ENCODE measurements at regions not wholly inside any gene's neighbourhood (a gene's known extent, or its start where the extent isn't known, plus 50 kb on each side); places are given as distances from the start of the nearest gene placed in this dataset.

DNA sequence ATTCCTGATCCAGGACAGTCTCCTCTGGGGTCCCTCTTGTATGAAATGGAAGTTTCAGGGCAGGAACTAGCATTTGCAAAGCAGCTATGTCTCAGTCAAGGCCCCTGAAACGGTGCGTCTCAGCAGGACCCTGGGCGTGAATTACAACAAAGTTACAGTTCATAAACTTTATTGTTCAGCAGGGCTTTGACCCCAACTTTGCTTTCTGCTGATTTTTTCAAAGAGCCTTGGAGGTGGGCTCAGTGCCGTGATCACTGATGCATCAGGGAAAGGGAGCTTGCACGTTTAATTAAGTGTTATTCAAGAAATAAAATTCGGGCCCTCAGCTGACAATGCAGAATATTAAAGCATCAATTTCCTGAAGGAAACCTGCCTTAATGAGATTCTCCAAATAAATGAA lies 260.1 kb upstream of the C16orf82 start:
- TF ChIP-seq, protein P1, sequence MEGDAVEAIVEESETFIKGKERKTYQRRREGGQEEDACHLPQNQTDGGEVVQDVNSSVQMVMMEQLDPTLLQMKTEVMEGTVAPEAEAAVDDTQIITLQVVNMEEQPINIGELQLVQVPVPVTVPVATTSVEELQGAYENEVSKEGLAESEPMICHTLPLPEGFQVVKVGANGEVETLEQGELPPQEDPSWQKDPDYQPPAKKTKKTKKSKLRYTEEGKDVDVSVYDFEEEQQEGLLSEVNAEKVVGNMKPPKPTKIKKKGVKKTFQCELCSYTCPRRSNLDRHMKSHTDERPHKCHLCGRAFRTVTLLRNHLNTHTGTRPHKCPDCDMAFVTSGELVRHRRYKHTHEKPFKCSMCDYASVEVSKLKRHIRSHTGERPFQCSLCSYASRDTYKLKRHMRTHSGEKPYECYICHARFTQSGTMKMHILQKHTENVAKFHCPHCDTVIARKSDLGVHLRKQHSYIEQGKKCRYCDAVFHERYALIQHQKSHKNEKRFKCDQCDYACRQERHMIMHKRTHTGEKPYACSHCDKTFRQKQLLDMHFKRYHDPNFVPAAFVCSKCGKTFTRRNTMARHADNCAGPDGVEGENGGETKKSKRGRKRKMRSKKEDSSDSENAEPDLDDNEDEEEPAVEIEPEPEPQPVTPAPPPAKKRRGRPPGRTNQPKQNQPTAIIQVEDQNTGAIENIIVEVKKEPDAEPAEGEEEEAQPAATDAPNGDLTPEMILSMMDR (IDR thresholded peaks at IDR 0.05; ENCODE audit: low read depth, low read length, missing control alignments), result no peak
- H3K4me3 ChIP-seq (ENCODE audit: low read depth, low read length), result no peak overlapping the region

DNA sequence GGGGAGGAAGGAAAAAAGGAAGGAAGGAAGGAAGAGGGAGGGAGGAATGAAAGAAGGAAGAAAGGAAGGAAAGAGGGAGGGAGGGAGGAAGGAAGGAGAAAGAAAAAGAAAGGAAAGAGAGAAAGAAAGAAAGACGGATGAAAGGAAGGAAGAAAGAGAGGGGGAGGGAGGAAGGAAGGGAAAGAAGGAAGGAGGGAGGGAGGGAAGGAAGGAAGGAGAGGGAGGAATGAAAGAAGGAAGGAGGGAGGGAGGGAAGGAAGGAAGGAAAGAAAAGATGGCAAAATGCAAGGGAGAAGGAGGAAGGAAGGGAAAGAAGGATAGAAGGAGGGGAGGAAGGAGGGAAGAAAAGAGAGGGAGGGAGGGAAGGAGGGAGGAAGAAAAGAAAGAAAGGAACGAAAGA lies 257.3 kb upstream of the C16orf82 start:
- no peak for DNase-seq (ENCODE audit: low read depth)
- H3K4me3 ChIP-seq (ENCODE audit: low read depth, low read length), result no peak overlapping the region

More for the DNA sequence above, 260.1 kb upstream of the C16orf82 start:
- DNase-seq (ENCODE audit: low read depth), result no peak

DNA sequence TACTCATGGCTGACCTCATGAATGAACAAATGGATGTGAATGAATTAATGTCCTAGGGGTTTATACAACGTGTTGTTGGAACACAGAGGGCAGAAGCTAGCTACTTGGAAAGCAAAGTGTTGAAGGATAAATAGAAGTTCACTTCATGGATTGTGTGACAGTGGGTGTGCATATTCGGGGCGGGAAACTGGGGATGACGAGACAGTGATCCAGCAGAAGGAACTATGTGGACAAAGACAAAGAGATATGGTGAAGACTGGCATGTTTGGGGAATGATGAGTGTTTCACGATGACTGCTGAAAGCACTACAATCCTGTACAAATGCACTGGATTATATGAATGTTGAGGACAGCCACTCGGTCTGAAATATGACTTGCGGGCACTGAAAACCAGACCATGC lies 250.5 kb upstream of the C16orf82 start:
- no peak overlapping the region for H3K4me3 ChIP-seq (ENCODE audit: low read depth, low read length)
- DNase-seq (ENCODE audit: low read depth), result no peak
- TF ChIP-seq, protein P1 (IDR thresholded peaks at IDR 0.05; ENCODE audit: low read depth, low read length, missing control alignments), result no peak

More for the DNA sequence above, 257.3 kb upstream of the C16orf82 start:
- TF ChIP-seq, protein P1 (IDR thresholded peaks at IDR 0.05; ENCODE audit: low read depth, low read length, missing control alignments), result no peak

DNA sequence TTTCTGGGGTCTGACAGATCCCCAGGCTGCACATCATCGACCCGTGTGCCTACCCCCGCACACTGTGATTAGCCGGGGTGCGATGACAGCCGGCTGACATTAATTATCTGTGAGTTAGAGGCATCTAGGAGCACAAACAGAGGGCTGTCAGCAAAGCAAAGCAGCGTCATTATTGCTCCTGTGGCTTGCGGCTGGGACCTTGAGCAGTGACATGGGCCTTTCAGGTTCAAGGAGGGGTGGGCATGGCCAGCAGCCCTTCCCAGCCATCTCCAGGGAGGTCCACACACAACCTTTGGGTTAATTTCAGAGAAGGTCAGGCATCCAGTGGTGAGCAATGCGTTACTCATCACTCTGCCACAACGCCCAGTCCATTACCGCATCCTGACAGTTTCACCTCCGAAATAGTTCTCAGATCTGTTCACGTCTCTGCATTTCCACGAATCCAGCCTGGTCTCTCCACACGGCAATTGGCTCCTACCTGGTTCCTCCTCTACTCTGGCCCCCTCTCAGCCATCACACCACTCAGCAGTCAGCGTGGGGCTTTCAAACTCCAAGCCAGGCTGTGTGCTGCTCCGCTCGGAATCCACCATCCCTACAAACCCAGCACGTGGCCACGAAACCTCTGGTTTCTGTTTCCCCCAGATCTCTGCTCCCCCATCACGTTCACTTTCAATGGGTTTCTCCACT lies 249.7 kb upstream of the C16orf82 start:
- no peak overlapping the region for H3K4me3 ChIP-seq (ENCODE audit: low read depth, low read length)
- DNase-seq (ENCODE audit: low read depth), result no peak

DNA sequence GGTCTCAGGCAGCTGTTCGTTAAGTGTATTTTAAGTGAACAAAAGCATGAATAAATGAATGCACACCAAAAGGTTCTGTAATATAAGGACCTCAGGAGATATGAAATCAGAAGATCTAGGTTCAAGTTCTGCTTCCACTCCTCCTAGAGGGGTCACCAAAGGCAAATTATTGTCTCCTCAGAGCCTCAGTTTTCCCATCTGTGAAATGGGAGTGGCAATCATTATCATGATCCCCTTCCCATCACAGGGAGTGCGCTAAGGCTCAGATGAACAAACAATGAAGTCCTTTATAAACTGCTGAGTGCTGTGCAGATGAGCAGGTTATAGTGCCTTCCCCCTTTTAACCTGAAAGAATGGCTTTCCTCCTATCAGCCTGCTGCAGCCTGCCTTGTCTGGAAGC lies 248.3 kb upstream of the C16orf82 start:
- H3K4me3 ChIP-seq (ENCODE audit: low read depth, low read length), result no peak overlapping the region
- TF ChIP-seq, protein P1 (IDR thresholded peaks at IDR 0.05; ENCODE audit: low read depth, low read length, missing control alignments), result no peak
- DNase-seq (ENCODE audit: low read depth), result no peak

More for the DNA sequence above, 249.7 kb upstream of the C16orf82 start:
- TF ChIP-seq, protein P1 (IDR thresholded peaks at IDR 0.05; ENCODE audit: low read depth, low read length, missing control alignments), result no peak

DNA sequence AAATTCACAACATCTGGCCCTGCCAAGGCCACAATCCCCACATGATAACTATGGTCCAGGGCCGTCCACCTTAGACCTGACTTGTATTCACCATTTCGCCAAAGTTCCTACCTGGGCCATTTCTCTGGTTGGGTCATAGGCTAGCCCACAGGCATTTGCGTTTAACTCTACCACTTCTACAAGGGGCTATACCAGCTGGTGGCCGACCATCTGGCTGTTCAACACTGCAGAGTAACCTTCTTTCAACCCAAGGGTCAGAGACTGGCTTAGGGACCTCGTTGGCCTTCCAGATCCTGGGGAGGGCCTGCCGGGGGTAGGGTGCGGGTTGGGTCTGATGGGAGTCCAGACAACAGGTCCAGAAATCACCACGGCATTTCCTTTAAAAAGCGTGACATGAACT lies 242.3 kb upstream of the C16orf82 start:
- no peak for DNase-seq (ENCODE audit: low read depth)
- TF ChIP-seq, protein P1 (IDR thresholded peaks at IDR 0.05; ENCODE audit: low read depth, low read length, missing control alignments), result no peak
- H3K4me3 ChIP-seq (ENCODE audit: low read depth, low read length), result no peak overlapping the region

DNA sequence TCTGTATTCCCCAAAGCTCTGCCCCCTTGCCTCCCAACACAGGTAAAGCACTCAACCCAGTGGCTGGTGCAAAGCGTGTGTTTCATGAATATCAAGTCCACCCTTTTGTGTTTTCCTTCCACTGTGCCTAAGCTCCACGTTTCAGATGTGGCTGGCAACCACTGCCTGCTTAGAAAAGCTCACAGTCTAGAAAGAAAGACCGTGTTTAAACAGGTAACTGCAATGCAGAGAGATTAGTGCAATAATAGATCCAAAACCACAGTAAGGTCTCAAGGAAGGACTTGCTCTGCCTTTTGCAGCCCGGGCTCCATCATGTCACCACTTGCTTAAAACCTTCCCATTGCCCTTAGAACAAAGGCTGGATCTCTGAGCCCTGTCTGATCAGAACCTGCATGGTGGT lies 240.2 kb upstream of the C16orf82 start:
- DNase-seq (ENCODE audit: low read depth), result no peak
- TF ChIP-seq, protein P1 (IDR thresholded peaks at IDR 0.05; ENCODE audit: low read depth, low read length, missing control alignments), result no peak
- no peak overlapping the region for H3K4me3 ChIP-seq (ENCODE audit: low read depth, low read length)

Measured in GM12864 (cell line).